SJCRH30 (cell line): ENCODE measurements at regions not wholly inside any gene's neighbourhood (a gene's known extent, or its start where the extent isn't known, plus 50 kb on each side); places are given as distances from the start of the nearest gene placed in this dataset.
"Not testable (repeated sequence)": the region's sequence is repeated elsewhere in the genome, so short reads cannot be mapped to it uniquely, and the experiment has no call there.

Experiments
- DNase-seq, 2 experiments: peaks; one replicate each; pipeline ENCODE4 v3.0.0-alpha.2; 2015 to 2020
- H3K27ac ChIP-seq: fragments of 250-450 bp; sonication (Bioruptor Pico); 2 replicates; pipeline ENCODE4 v1.5.1; 2020; ENCODE audit warnings: mild to moderate bottlenecking, moderate library complexity
- H3K27me3 ChIP-seq: fragments of 250-450 bp; sonication (Bioruptor Pico); 2 replicates; pipeline ENCODE4 v1.5.1; 2020; ENCODE audit warnings: mild to moderate bottlenecking, moderate library complexity
- H3K36me3 ChIP-seq: fragments of 250-450 bp; sonication (Bioruptor Pico); 2 replicates; pipeline ENCODE4 v1.5.1; 2020; ENCODE audit warnings: mild to moderate bottlenecking, moderate library complexity
- H3K4me1 ChIP-seq: fragments of 250-450 bp; sonication (Bioruptor Pico); 2 replicates; pipeline ENCODE4 v1.5.1; 2020; ENCODE audit warnings: mild to moderate bottlenecking, moderate library complexity
- H3K4me3 ChIP-seq: fragments of 250-450 bp; sonication (Bioruptor Pico); 2 replicates; pipeline ENCODE4 v1.5.1; 2020; ENCODE audit warnings: mild to moderate bottlenecking, moderate library complexity
- H3K9me3 ChIP-seq: fragments of 250-450 bp; sonication (Bioruptor Pico); replicated peaks from 2 replicates; pipeline ENCODE4 v1.5.1; 2020; ENCODE audit warnings: mild to moderate bottlenecking, moderate library complexity

DNA sequence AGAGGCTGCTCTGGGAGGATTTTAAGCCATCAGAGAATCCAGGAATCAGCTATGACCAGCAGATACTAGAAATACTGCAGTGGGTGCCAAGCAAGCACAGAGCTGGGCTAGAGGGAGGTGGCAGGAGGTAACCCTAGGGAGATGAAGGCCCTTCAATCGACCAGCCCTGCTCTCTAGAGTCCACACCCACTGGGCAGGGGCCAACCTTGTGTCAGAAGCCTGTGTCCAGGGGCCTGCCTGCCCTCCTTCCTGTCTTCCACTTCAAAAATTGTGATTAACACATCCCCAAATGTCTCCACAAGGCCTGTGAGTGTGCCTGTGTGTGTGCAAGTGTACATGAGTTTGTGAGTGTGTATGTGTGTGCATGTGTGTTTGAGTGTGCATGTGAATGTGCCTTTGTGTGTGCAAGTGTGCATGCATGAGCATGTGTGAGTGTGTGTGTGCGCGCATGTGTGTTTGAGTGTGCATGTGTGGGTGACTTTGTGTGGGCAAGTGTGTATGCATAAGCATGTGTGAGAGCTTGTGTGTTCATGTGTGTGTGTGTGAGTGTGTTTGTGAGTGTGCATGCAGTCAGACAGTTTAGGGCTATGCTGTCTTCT, 367.7 kb downstream of the SFMBT2 start:
- no peaks in the 10 kb centered on the region for H3K9me3 ChIP-seq
- no peak for DNase-seq
- no peak overlapping the region for H3K4me3 ChIP-seq
- H3K4me1 ChIP-seq: no peaks in the 10 kb centered on the region
- no peaks in the 10 kb centered on the region for H3K36me3 ChIP-seq
- H3K27me3 ChIP-seq: no peaks in the 10 kb centered on the region
- no peak overlapping the region for H3K27ac ChIP-seq

GRCh38 chr10:7042419-7043054, 368.3 kb downstream of the SFMBT2 start:
- no peak overlapping the region for H3K4me3 ChIP-seq
- no peaks in the 10 kb centered on the region for H3K36me3 ChIP-seq
- no peaks in the 10 kb centered on the region for H3K27me3 ChIP-seq
- DNase-seq: no peak
- no peaks in the 10 kb centered on the region for H3K9me3 ChIP-seq
- no peak overlapping the region for H3K27ac ChIP-seq
- no peaks in the 10 kb centered on the region for H3K4me1 ChIP-seq

DNA sequence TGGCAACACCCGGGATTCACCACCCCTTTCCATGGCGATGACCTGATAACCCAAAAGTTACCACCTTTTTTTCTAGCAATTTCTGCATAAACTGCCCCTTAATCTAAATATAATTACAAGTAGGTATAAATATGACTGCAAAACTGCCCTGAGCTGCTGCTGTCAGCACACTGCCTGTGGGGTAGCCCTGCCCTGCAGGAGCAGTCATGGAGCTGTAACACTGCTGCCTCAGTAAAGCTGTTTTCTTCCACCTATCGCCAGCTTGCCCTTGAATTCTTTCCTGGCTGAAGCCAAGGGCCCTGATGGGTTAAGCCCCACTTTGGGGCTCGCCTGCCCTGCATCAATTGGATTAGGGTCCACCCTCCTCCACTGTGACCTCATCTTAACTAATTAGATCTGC, 368.8 kb downstream of the SFMBT2 start:
- H3K27ac ChIP-seq: no peak overlapping the region
- H3K9me3 ChIP-seq: no peaks in the 10 kb centered on the region
- DNase-seq: no peak
- no peaks in the 10 kb centered on the region for H3K36me3 ChIP-seq
- no peak overlapping the region for H3K4me3 ChIP-seq
- no peaks in the 10 kb centered on the region for H3K27me3 ChIP-seq
- H3K4me1 ChIP-seq: no peaks in the 10 kb centered on the region

DNA sequence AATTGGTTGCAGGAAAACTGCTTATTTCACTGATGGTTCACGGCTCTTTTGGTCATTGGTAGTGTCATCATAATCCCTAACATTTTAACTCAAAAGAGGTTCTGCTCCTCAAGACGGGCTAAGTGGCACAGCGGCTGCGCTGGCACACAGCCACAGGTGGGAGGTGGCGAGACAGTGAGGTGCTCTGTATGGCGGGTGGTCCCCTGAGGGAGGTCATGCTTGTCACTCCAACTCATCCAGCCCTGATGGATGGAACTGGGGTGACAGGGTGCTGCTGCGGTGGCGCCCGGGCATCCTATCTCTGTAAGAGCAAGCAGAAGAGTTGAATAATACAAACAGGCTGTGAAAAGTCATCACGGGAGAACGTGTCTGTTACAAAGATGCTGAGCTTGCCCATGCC, 370.2 kb downstream of the SFMBT2 start:
- no peaks in the 10 kb centered on the region for H3K36me3 ChIP-seq
- H3K4me1 ChIP-seq: no peaks in the 10 kb centered on the region
- DNase-seq: no peak
- H3K9me3 ChIP-seq: no peaks in the 10 kb centered on the region
- no peaks in the 10 kb centered on the region for H3K27me3 ChIP-seq
- no peak overlapping the region for H3K4me3 ChIP-seq
- H3K27ac ChIP-seq: no peak overlapping the region

GRCh38 chr10:7039859-7040258, 371.0 kb downstream of the SFMBT2 start:
- DNase-seq: no peak
- Histone ChIP-seq H3K4me3 (no peak overlapping the region), H3K27me3 (no peaks in the 10 kb centered on the region), H3K27ac (no peak overlapping the region), H3K36me3 (no peaks in the 10 kb centered on the region), H3K9me3 (no peaks in the 10 kb centered on the region), H3K4me1 (no peaks in the 10 kb centered on the region)

- DNase-seq: no peak
- Histone ChIP-seq H3K36me3 (no peaks in the 10 kb centered on the region), H3K9me3 (no peaks in the 10 kb centered on the region), H3K4me1 (no peaks in the 10 kb centered on the region), H3K27me3 (no peaks in the 10 kb centered on the region), H3K4me3 (no peak overlapping the region), H3K27ac (no peak overlapping the region)
Observed at GRCh38 chr10:7038416-7038815, 372.4 kb downstream of the SFMBT2 start.

- H3K4me1 ChIP-seq, H3K27me3 ChIP-seq, H3K36me3 ChIP-seq, H3K9me3 ChIP-seq, DNase-seq, H3K4me3 ChIP-seq, H3K27ac ChIP-seq: not testable (repeated sequence)
Observed at GRCh38 chr10:7037434-7037833, 373.4 kb downstream of the SFMBT2 start.

DNA sequence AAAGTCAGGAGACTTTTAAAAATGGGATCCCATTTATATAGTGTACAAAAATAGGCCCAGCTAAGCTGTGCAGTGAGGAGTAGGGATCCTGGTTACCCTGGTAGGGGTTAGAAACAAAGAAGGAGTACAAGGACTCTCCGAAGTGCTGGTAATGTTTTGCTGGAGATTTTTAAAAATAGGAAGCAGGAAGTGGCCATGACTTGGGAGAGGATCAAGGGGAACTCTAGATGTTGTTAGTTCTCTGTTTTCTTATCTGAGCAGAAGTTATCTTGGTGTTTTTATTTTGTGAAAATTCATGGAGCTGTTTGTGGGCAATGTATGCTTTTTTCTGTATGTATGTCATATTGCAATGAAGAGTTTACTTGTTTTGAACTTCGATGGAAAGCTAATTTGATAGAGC, 373.9 kb downstream of the SFMBT2 start:
- H3K9me3 ChIP-seq: no peaks in the 10 kb centered on the region
- no peak overlapping the region for H3K27ac ChIP-seq
- H3K4me3 ChIP-seq: no peak overlapping the region
- H3K36me3 ChIP-seq: no peaks in the 10 kb centered on the region
- no peaks in the 10 kb centered on the region for H3K27me3 ChIP-seq
- no peaks in the 10 kb centered on the region for H3K4me1 ChIP-seq
- DNase-seq: no peak

- Histone ChIP-seq H3K27me3 (no peaks in the 10 kb centered on the region), H3K4me1 (no peaks in the 10 kb centered on the region), H3K4me3 (no peak overlapping the region), H3K27ac (no peak overlapping the region), H3K36me3 (no peaks in the 10 kb centered on the region), H3K9me3 (no peaks in the 10 kb centered on the region)
- DNase-seq: no peak
Observed at GRCh38 chr10:7035126-7035761, 375.6 kb downstream of the SFMBT2 start.

DNA sequence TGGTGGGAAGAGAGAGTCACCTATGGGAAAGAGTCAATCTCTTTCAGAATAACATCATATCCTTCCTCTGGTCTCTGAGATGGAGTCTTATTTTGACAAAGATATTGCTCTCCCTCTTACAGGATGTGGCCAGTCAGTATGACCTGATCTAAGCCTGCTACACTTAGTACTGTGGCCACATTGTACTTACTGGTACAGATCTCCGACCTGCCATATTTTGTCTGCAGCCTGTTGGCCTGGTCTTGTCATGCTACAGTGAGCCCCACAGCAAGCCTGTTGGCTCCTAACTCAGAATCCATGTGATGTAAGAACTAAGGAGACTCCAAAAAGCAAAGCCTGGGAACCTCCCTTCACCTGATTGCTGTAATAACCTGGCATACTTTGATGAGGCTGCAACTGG, 377.8 kb downstream of the SFMBT2 start:
- no peak for DNase-seq
- Histone ChIP-seq H3K36me3 (no peaks in the 10 kb centered on the region), H3K4me3 (no peak overlapping the region), H3K4me1 (no peaks in the 10 kb centered on the region), H3K9me3 (no peaks in the 10 kb centered on the region), H3K27me3 (no peaks in the 10 kb centered on the region), H3K27ac (no peak overlapping the region)

GRCh38 chr10:7030134-7030855, 380.5 kb downstream of the SFMBT2 start:
- H3K4me3 ChIP-seq: no peak overlapping the region
- H3K27ac ChIP-seq: no peak overlapping the region
- H3K36me3 ChIP-seq: no peaks in the 10 kb centered on the region
- no peaks in the 10 kb centered on the region for H3K27me3 ChIP-seq
- H3K9me3 ChIP-seq: no peaks in the 10 kb centered on the region
- H3K4me1 ChIP-seq: no peaks in the 10 kb centered on the region
- no peak for DNase-seq

GRCh38 chr10:7029672-7030071, 381.2 kb downstream of the SFMBT2 start:
- no peaks in the 10 kb centered on the region for H3K9me3 ChIP-seq
- no peak overlapping the region for H3K4me3 ChIP-seq
- DNase-seq: no peak
- H3K36me3 ChIP-seq: no peaks in the 10 kb centered on the region
- H3K27me3 ChIP-seq: no peaks in the 10 kb centered on the region
- H3K4me1 ChIP-seq: no peaks in the 10 kb centered on the region
- no peak overlapping the region for H3K27ac ChIP-seq

- H3K27me3 ChIP-seq: no peaks in the 10 kb centered on the region
- no peaks in the 10 kb centered on the region for H3K36me3 ChIP-seq
- no peak overlapping the region for H3K27ac ChIP-seq
- H3K9me3 ChIP-seq: no peaks in the 10 kb centered on the region
- H3K4me1 ChIP-seq: no peaks in the 10 kb centered on the region
- H3K4me3 ChIP-seq: no peak overlapping the region
- DNase-seq: no peak
Observed at GRCh38 chr10:7028809-7029166, 382.0 kb downstream of the SFMBT2 start.

DNA sequence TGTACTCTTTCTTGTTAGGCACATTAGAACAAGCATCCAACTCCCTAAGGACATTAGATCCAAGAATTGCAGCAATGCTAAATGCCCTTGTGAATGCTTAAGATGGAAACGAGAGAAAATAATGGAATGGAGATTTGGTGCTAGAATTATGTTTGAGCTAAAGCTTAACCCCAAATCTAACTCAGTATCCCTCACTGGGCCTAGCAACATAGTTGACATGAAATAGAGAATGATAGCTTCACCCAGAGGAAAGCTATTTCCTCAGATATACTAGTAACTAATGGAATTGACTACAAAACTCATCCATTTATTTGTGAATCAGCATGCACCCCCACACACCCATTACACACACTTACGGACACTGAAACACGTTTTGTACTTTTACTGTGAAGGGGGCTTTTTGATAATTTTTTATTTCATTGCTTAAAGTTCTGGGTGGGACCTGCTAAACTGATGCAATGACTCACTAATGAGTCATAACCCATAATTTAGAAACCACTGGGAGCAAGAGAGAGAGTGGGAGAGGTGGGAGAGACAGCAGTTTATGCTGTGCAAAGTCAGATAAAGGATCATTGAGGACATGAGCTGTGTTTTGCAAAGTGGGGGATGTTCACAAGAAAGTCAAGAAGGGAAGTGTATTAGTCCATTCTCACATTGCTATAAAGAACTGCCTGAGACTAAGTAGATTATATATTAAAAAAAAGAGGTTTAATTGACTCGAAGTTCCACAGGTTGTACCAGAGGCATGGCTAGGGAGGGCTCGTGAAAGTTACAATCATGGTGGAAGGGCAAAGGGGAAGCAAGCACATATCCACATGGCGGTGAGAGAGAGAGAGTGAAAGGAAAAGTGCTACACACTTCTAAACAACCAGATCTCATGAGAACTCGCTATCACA, 382.7 kb downstream of the SFMBT2 start:
- H3K4me1 ChIP-seq: no peaks in the 10 kb centered on the region
- DNase-seq: no peak

More for the DNA sequence above, 382.7 kb downstream of the SFMBT2 start:
- Histone ChIP-seq H3K27me3 (no peaks in the 10 kb centered on the region), H3K27ac (no peak overlapping the region), H3K9me3 (no peaks in the 10 kb centered on the region), H3K4me3 (no peak overlapping the region), H3K36me3 (no peaks in the 10 kb centered on the region)
